Peyer's patch (tissue), 4 donors: ENCODE measurements at regions not wholly inside any gene's neighbourhood (a gene's known extent, or its start where the extent isn't known, plus 50 kb on each side); places are given as distances from the start of the nearest gene placed in this dataset.
"Not testable (repeated sequence)": the region's sequence is repeated elsewhere in the genome, so short reads cannot be mapped to it uniquely, and the experiment has no call there.

ENCODE experiments used
- DNase-seq, 3 donors: peaks; one replicate each; pipeline ENCODE4 v3.0.0-alpha.2; 2017 to 2019
- H3K27ac ChIP-seq, 4 donors: fragments of 200-600 bp; sonication (generic); one replicate each; pipeline ENCODE4 v1.5.1; 2016 to 2019
- H3K27me3 ChIP-seq, 2 donors: fragments of 200-600 bp; sonication (generic); one replicate each; pipeline ENCODE4 v1.5.1; 2019
- H3K36me3 ChIP-seq, 3 donors: fragments of 200-600 bp; sonication (generic); one replicate each; pipeline ENCODE4 v1.5.1; 2016 to 2019
- H3K4me1 ChIP-seq, 4 donors: fragments of 200-600 bp; sonication (generic); one replicate each; pipeline ENCODE4 v1.5.1; 2016 to 2019
- H3K4me3 ChIP-seq, 4 donors: fragments of 200-600 bp; sonication (generic); 1 replicate in 3 of 4; 2 replicates in 1 of 4; pipeline ENCODE4 v1.5.1; 2016 to 2019; ENCODE audit warnings: mild to moderate bottlenecking in 1 of 4
- H3K9me3 ChIP-seq, 4 donors: fragments of 200-600 bp; sonication (generic); one replicate each; pipeline ENCODE4 v1.5.1; 2016 to 2019; ENCODE audit warnings: mild to moderate bottlenecking in 1 of 4
- CTCF ChIP-seq, 6 experiments: fragments of 450-650 bp in 4 of 6; fragments of 200-600 bp in 2 of 6; sonication (generic) in 1 of 6; IDR thresholded peaks; one replicate each; pipeline ENCODE4 v1.5.1; 2017 to 2019; ENCODE audit warnings: antibody characterized with exemption in 6 of 6, mild to moderate bottlenecking in 3 of 6, moderate library complexity in 1 of 6
- POLR2A ChIP-seq, 2 donors: fragments of 450-650 bp; IDR thresholded peaks; one replicate each; pipeline ENCODE4 v1.5.1; 2017; ENCODE audit warnings: antibody characterized with exemption in 2 of 2, mild to moderate bottlenecking in 2 of 2, moderate library complexity in 2 of 2

GRCh38 chr4:84312426-84313012 lies 186.6 kb downstream of the NKX6-1 start:
- Histone ChIP-seq H3K4me1 (no peaks in the 10 kb centered on the region), H3K27me3 (no peaks in the 10 kb centered on the region), H3K4me3 (no peak overlapping the region), H3K9me3 (no peaks in the 10 kb centered on the region), H3K36me3 (no peaks in the 10 kb centered on the region), H3K27ac (no peak overlapping the region)
- no peak for TF ChIP-seq POLR2A (IDR thresholded peaks at IDR 0.05)
- TF ChIP-seq CTCF (IDR thresholded peaks at IDR 0.05): no peak
- no peak for DNase-seq

DNA sequence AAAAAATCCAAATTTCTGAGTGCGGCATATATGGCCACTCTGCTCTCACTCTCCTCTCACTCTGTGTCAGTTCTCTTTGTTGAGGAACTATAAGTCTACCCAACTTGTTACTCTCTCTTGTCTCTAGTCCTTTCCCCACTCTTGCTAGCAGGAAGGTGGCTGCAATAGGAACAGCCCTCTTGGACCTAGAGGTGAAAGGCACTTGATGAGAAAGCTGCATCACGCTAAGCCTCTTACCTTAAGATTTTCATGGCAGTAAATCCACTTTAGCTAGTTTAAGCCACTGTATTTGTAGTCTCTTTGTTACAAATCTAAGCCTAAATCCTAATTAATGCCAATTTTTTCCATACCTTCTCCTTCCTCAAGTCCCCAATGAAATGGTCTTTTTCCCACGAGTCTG lies 189.9 kb downstream of the NKX6-1 start:
- no peak for DNase-seq
- Histone ChIP-seq H3K4me1 (no peaks in the 10 kb centered on the region), H3K9me3 (no peaks in the 10 kb centered on the region), H3K27ac (no peak overlapping the region), H3K4me3 (no peak overlapping the region), H3K27me3 (no peaks in the 10 kb centered on the region), H3K36me3 (no peaks in the 10 kb centered on the region)
- TF ChIP-seq POLR2A (IDR thresholded peaks at IDR 0.05) (no peak), CTCF (IDR thresholded peaks at IDR 0.05) (no peak)

- not testable (repeated sequence) for H3K9me3 ChIP-seq, H3K4me3 ChIP-seq, DNase-seq, H3K27me3 ChIP-seq, H3K36me3 ChIP-seq, H3K4me1 ChIP-seq, H3K27ac ChIP-seq
These were observed 200.3 kb downstream of the NKX6-1 start for GRCh38 chr4:84298719-84299254.

GRCh38 chr4:84298023-84298718 lies 200.9 kb downstream of the NKX6-1 start:
- Histone ChIP-seq H3K9me3 (no peaks in the 10 kb centered on the region), H3K36me3 (no peaks in the 10 kb centered on the region), H3K27me3 (no peaks in the 10 kb centered on the region), H3K4me1 (no peaks in the 10 kb centered on the region), H3K4me3 (no peak overlapping the region), H3K27ac (no peak overlapping the region)
- no peak for DNase-seq
- TF ChIP-seq CTCF (IDR thresholded peaks at IDR 0.05) (no peak), POLR2A (IDR thresholded peaks at IDR 0.05) (no peak)

- Histone ChIP-seq H3K36me3 (no peaks in the 10 kb centered on the region), H3K9me3 (no peaks in the 10 kb centered on the region), H3K27me3 (no peaks in the 10 kb centered on the region), H3K4me1 (no peaks in the 10 kb centered on the region), H3K4me3 (no peak overlapping the region), H3K27ac (no peak overlapping the region)
- no peak for TF ChIP-seq CTCF (IDR thresholded peaks at IDR 0.05)
- DNase-seq: no peak
These were observed 207.1 kb downstream of the NKX6-1 start for GRCh38 chr4:84291969-84292368.

GRCh38 chr4:84286048-84286447 lies 213.0 kb downstream of the NKX6-1 start:
- no peak for DNase-seq
- no peaks in the 10 kb centered on the region for H3K9me3 ChIP-seq
- TF ChIP-seq CTCF (IDR thresholded peaks at IDR 0.05): no peak
- TF ChIP-seq POLR2A (IDR thresholded peaks at IDR 0.05): no peak

More at GRCh38 chr4:84286048-84286447, 213.0 kb downstream of the NKX6-1 start:
- Histone ChIP-seq H3K27me3 (no peaks in the 10 kb centered on the region), H3K27ac (no peak overlapping the region), H3K4me3 (no peak overlapping the region), H3K36me3 (no peaks in the 10 kb centered on the region), H3K4me1 (no peaks in the 10 kb centered on the region)
